ENCODE measurements at regions not wholly inside any gene's neighbourhood (a gene's known extent, or its start where the extent isn't known, plus 50 kb on each side); places are given as distances from the start of the nearest gene placed in this dataset.
"Not testable (repeated sequence)": the region's sequence is repeated elsewhere in the genome, so short reads cannot be mapped to it uniquely, and the experiment has no call there.

- Histone ChIP-seq H3K36me3 (ENCODE audit: control insufficient read depth in 2 of 3, insufficient read depth in 3 of 3, low read length in 3 of 3) (no peaks in the 10 kb centered on the region), H3K4me3 (ENCODE audit: low read length in 3 of 3) (no peak overlapping the region), H3K9me3 (ENCODE audit: control insufficient read depth in 2 of 3, insufficient read depth in 1 of 3, low read length in 3 of 3) (no peaks in the 10 kb centered on the region), H3K27ac (ENCODE audit: low read depth in 2 of 2, low read length in 2 of 2) (no peak overlapping the region), H3K27me3 (ENCODE audit: control insufficient read depth, insufficient read depth, low read length) (no peaks in the 10 kb centered on the region), H3K4me1 (ENCODE audit: control insufficient read depth in 2 of 3, insufficient read depth in 2 of 3, low read depth in 1 of 3, low read length in 3 of 3) (no peaks in the 10 kb centered on the region), H3K9ac (ENCODE audit: low read length in 3 of 3) (no peak overlapping the region)
- FAIRE-seq (no peak), DNase-seq (no peak)
- TF ChIP-seq CTCF (IDR thresholded peaks at IDR 0.05; ENCODE audit: borderline replicate concordance, extremely low read depth, insufficient read depth) = no peak
- intact Hi-C loops (cut with DNase I) = no loop called here
These were observed 73.7 kb upstream of the CADPS start for GRCh38 chr3:62948921-62949320.

GRCh38 chr3:62950210-62950609 is 75.0 kb upstream of the CADPS start:
- FAIRE-seq = no peak
- no peak overlapping the region for H3K9ac ChIP-seq (ENCODE audit: low read length in 3 of 3)
- no peak for TF ChIP-seq CTCF (IDR thresholded peaks at IDR 0.05; ENCODE audit: borderline replicate concordance, extremely low read depth, insufficient read depth)
- no peak overlapping the region for H3K27ac ChIP-seq (ENCODE audit: low read depth in 2 of 2, low read length in 2 of 2)
- H3K9me3 ChIP-seq (ENCODE audit: control insufficient read depth in 2 of 3, insufficient read depth in 1 of 3, low read length in 3 of 3) = no peaks in the 10 kb centered on the region
- no peaks in the 10 kb centered on the region for H3K4me1 ChIP-seq (ENCODE audit: control insufficient read depth in 2 of 3, insufficient read depth in 2 of 3, low read depth in 1 of 3, low read length in 3 of 3)
- no peaks in the 10 kb centered on the region for H3K27me3 ChIP-seq (ENCODE audit: control insufficient read depth, insufficient read depth, low read length)
- DNase-seq = no peak
- no peak overlapping the region for H3K4me3 ChIP-seq (ENCODE audit: low read length in 3 of 3)
- intact Hi-C loops (cut with DNase I) = no loop called here
- no peaks in the 10 kb centered on the region for H3K36me3 ChIP-seq (ENCODE audit: control insufficient read depth in 2 of 3, insufficient read depth in 3 of 3, low read length in 3 of 3)

GRCh38 chr3:62951037-62951613 is 75.9 kb upstream of the CADPS start:
- Histone ChIP-seq H3K4me3 (ENCODE audit: low read length in 3 of 3) (no peak overlapping the region), H3K9me3 (ENCODE audit: control insufficient read depth in 2 of 3, insufficient read depth in 1 of 3, low read length in 3 of 3) (no peaks in the 10 kb centered on the region), H3K27me3 (ENCODE audit: control insufficient read depth, insufficient read depth, low read length) (no peaks in the 10 kb centered on the region), H3K9ac (ENCODE audit: low read length in 3 of 3) (no peak overlapping the region), H3K27ac (ENCODE audit: low read depth in 2 of 2, low read length in 2 of 2) (no peak overlapping the region), H3K4me1 (ENCODE audit: control insufficient read depth in 2 of 3, insufficient read depth in 2 of 3, low read depth in 1 of 3, low read length in 3 of 3) (no peaks in the 10 kb centered on the region), H3K36me3 (ENCODE audit: control insufficient read depth in 2 of 3, insufficient read depth in 3 of 3, low read length in 3 of 3) (no peaks in the 10 kb centered on the region)
- no peak for DNase-seq
- TF ChIP-seq CTCF (IDR thresholded peaks at IDR 0.05; ENCODE audit: borderline replicate concordance, extremely low read depth, insufficient read depth) = no peak
- intact Hi-C loops (cut with DNase I) = no loop called here
- FAIRE-seq = no peak

GRCh38 chr3:62951880-62952279 is 76.7 kb upstream of the CADPS start:
- DNase-seq; intact Hi-C loops (cut with DNase I); H3K9ac ChIP-seq (ENCODE audit: low read length in 3 of 3); H3K36me3 ChIP-seq (ENCODE audit: control insufficient read depth in 2 of 3, insufficient read depth in 3 of 3, low read length in 3 of 3); H3K27me3 ChIP-seq (ENCODE audit: control insufficient read depth, insufficient read depth, low read length); H3K4me3 ChIP-seq (ENCODE audit: low read length in 3 of 3); FAIRE-seq; H3K4me1 ChIP-seq (ENCODE audit: control insufficient read depth in 2 of 3, insufficient read depth in 2 of 3, low read depth in 1 of 3, low read length in 3 of 3); H3K9me3 ChIP-seq (ENCODE audit: control insufficient read depth in 2 of 3, insufficient read depth in 1 of 3, low read length in 3 of 3); H3K27ac ChIP-seq (ENCODE audit: low read depth in 2 of 2, low read length in 2 of 2): not testable (repeated sequence)
